ENCODE measurements at regions not wholly inside any gene's neighbourhood (a gene's known extent, or its start where the extent isn't known, plus 50 kb on each side); places are given as distances from the start of the nearest gene placed in this dataset.

DNA sequence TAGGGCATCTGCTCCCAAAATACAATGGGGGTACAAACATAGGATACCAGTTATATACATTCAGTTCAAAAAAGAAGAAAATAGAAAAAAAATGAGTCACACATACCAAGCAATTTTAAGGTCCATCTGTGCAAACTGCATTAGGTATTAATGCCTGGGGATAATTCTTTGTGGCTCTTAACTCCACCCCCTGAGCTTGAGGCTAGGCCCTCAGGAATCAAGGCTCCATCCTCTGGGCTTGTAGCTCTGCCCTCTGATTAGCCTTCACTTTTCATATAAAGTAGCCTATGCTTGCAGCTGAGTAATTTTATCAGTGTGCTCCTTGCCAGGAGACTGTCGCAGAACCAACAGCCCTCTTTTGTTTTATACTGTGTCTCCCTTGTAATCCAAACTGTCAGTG is 69.9 kb upstream of the BACE2 start:
- Histone ChIP-seq H3K4me3 (ENCODE audit: severe bottlenecking) (no peak overlapping the region), H3K27me3 (ENCODE audit: insufficient read depth, poor library complexity, severe bottlenecking) (peaks cover 3% of the 10 kb centered on the region), H3K27ac (ENCODE audit: poor library complexity, severe bottlenecking) (no peak overlapping the region), H3K36me3 (ENCODE audit: low read depth) (no peaks in the 10 kb centered on the region), H3K9me3 (ENCODE audit: severe bottlenecking) (no peaks in the 10 kb centered on the region), H3K4me1 (ENCODE audit: insufficient read depth, poor library complexity, severe bottlenecking) (no peaks in the 10 kb centered on the region)
- ATAC-seq (ENCODE audit: low read depth) (no peak), DNase-seq (ENCODE audit: low spot score) (no peak)
- no peak for TF ChIP-seq CTCF (IDR thresholded peaks at IDR 0.05; ENCODE audit: poor library complexity, severe bottlenecking)

- DNase-seq (ENCODE audit: low spot score) (no peak), ATAC-seq (ENCODE audit: low read depth) (no peak)
- Histone ChIP-seq H3K27me3 (ENCODE audit: insufficient read depth, poor library complexity, severe bottlenecking) (peaks cover 3% of the 10 kb centered on the region), H3K4me3 (ENCODE audit: severe bottlenecking) (no peak overlapping the region), H3K36me3 (ENCODE audit: low read depth) (no peaks in the 10 kb centered on the region), H3K9me3 (ENCODE audit: severe bottlenecking) (no peaks in the 10 kb centered on the region), H3K27ac (ENCODE audit: poor library complexity, severe bottlenecking) (no peak overlapping the region), H3K4me1 (ENCODE audit: insufficient read depth, poor library complexity, severe bottlenecking) (no peaks in the 10 kb centered on the region)
- TF ChIP-seq CTCF (IDR thresholded peaks at IDR 0.05; ENCODE audit: poor library complexity, severe bottlenecking), result no peak
Observed at GRCh38 chr21:41098481-41099042, 69.4 kb upstream of the BACE2 start.

DNA sequence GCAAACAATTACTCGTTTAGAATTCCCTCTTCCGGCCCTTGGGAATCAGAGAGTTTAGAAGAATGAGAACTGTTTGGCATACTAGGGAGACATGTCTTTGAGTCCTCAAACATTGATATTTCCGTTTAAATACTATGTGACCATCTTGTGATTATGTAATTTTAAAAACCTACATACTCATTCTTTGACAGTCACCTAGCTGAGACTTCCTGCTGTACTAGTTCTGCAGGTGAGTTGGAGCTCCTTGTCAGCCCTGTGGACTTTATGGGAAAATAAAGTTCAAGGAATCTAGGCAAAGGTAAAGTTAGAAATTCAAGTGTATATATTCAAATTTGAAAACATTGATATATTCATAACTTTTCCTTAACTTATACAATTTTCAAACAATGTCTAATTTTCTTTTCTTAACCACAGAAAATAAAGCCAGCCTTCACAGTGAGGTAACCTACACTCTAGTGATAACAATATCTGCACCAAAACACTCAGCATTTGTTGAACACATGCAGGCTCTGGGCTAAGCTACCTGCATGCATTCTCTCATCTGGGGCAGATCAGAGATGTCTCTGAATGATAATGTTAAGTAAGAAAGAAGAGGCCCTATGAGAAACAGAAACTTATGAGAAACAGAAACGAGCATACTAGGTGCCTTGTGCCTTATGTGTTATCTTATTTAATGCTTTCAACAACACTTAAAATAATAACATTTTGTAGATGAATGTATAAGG is 67.0 kb upstream of the BACE2 start:
- ATAC-seq (ENCODE audit: low read depth) (no peak), DNase-seq (ENCODE audit: low spot score) (no peak)
- no peak for TF ChIP-seq CTCF (IDR thresholded peaks at IDR 0.05; ENCODE audit: poor library complexity, severe bottlenecking)

GRCh38 chr21:41102281-41102680 is 65.7 kb upstream of the BACE2 start:
- no peak overlapping the region for H3K27ac ChIP-seq (ENCODE audit: poor library complexity, severe bottlenecking)
- ATAC-seq (ENCODE audit: low read depth) (no peak), DNase-seq (ENCODE audit: low spot score) (no peak)
- TF ChIP-seq CTCF (IDR thresholded peaks at IDR 0.05; ENCODE audit: poor library complexity, severe bottlenecking), result no peak
- no peaks in the 10 kb centered on the region for H3K9me3 ChIP-seq (ENCODE audit: severe bottlenecking)
- no peaks in the 10 kb centered on the region for H3K4me1 ChIP-seq (ENCODE audit: insufficient read depth, poor library complexity, severe bottlenecking)
- no peaks in the 10 kb centered on the region for H3K36me3 ChIP-seq (ENCODE audit: low read depth)
- no peak overlapping the region for H3K4me3 ChIP-seq (ENCODE audit: severe bottlenecking)
- peaks cover 13% of the 10 kb centered on the region for H3K27me3 ChIP-seq (ENCODE audit: insufficient read depth, poor library complexity, severe bottlenecking)

More for the DNA sequence above, 67.0 kb upstream of the BACE2 start:
- Histone ChIP-seq H3K9me3 (ENCODE audit: severe bottlenecking) (no peaks in the 10 kb centered on the region), H3K36me3 (ENCODE audit: low read depth) (no peaks in the 10 kb centered on the region), H3K4me1 (ENCODE audit: insufficient read depth, poor library complexity, severe bottlenecking) (no peaks in the 10 kb centered on the region), H3K4me3 (ENCODE audit: severe bottlenecking) (no peak overlapping the region), H3K27me3 (ENCODE audit: insufficient read depth, poor library complexity, severe bottlenecking) (peaks cover 13% of the 10 kb centered on the region), H3K27ac (ENCODE audit: poor library complexity, severe bottlenecking) (no peak overlapping the region)

GRCh38 chr21:41107602-41108001 is 60.4 kb upstream of the BACE2 start:
- no peaks in the 10 kb centered on the region for H3K36me3 ChIP-seq (ENCODE audit: low read depth)
- no peak overlapping the region for H3K27ac ChIP-seq (ENCODE audit: poor library complexity, severe bottlenecking)
- ATAC-seq (ENCODE audit: low read depth), result no peak
- H3K9me3 ChIP-seq (ENCODE audit: severe bottlenecking), result no peaks in the 10 kb centered on the region
- H3K4me1 ChIP-seq (ENCODE audit: insufficient read depth, poor library complexity, severe bottlenecking), result no peaks in the 10 kb centered on the region
- peaks cover 10% of the 10 kb centered on the region for H3K27me3 ChIP-seq (ENCODE audit: insufficient read depth, poor library complexity, severe bottlenecking)
- no peak overlapping the region for H3K4me3 ChIP-seq (ENCODE audit: severe bottlenecking)
- no peak for TF ChIP-seq CTCF (IDR thresholded peaks at IDR 0.05; ENCODE audit: poor library complexity, severe bottlenecking)
- DNase-seq (ENCODE audit: low spot score), result no peak
